ENCODE measurements at regions not wholly inside any gene's neighbourhood (a gene's known extent, or its start where the extent isn't known, plus 50 kb on each side); places are given as distances from the start of the nearest gene placed in this dataset.

DNA sequence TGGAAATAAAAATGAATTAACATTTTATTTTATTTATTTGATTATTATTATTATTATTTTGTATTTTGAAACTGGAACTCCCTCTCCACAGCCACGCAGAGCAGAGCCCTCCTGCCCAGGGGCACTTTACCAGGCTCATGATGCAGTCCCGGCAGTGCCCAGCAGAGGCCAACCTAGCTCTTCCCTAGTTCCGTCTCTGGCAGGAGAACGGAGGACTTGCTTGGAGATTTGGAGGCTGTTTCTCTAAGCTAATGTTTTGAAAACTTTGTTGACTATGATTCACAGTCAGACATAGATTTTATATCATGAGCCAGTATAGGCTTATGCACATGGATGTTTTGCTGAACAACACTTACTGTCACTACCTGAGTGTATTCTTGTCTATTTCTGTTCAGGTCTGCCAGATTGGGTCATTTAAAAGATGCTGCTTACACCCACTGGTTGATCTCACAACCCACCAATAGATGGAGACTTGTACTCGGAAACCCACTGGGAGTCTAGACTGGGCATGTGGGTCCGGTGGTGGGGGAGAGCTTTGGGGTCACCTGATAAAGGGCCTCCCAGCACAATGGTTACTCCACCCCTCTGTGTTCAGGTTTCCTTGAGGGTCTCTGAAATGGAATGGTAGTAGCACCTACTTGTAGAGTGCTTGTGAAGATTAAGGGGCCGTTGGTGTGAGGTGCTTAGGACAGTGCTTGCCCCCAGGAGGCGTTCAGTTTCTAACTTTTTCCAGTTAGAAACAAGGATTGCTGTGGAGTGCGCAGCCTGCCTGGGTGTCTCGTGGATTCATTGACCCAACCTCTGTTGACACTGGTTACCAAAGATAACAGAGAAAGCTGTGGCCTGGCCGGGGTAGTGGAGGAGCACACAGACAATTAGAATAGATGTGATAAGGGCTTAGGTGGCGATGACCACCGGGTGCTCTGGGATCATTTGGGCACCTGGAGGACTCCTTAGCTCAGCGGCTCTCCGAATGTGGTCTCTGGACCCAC lies 177.3 kb downstream of the HAUS1 start:
- TF ChIP-seq, protein P1, sequence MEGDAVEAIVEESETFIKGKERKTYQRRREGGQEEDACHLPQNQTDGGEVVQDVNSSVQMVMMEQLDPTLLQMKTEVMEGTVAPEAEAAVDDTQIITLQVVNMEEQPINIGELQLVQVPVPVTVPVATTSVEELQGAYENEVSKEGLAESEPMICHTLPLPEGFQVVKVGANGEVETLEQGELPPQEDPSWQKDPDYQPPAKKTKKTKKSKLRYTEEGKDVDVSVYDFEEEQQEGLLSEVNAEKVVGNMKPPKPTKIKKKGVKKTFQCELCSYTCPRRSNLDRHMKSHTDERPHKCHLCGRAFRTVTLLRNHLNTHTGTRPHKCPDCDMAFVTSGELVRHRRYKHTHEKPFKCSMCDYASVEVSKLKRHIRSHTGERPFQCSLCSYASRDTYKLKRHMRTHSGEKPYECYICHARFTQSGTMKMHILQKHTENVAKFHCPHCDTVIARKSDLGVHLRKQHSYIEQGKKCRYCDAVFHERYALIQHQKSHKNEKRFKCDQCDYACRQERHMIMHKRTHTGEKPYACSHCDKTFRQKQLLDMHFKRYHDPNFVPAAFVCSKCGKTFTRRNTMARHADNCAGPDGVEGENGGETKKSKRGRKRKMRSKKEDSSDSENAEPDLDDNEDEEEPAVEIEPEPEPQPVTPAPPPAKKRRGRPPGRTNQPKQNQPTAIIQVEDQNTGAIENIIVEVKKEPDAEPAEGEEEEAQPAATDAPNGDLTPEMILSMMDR (IDR thresholded peaks at IDR 0.05; ENCODE audit: low read length), result peak; percentile 80
- no peak for TF ChIP-seq EZH2 (optimal IDR thresholded peaks at IDR 0.05; ENCODE audit: low read depth, low read length)

Data from MM.1S (cell line).